Vagina (tissue), 2 donors: ENCODE measurements at regions not wholly inside any gene's neighbourhood (a gene's known extent, or its start where the extent isn't known, plus 50 kb on each side); places are given as distances from the start of the nearest gene placed in this dataset.

ENCODE experiments used
- CTCF ChIP-seq, 3 experiments: fragments of 450-650 bp in 2 of 3; fragments of 200-600 bp in 1 of 3; sonication (generic) in 1 of 3; IDR thresholded peaks; one replicate each; pipeline ENCODE4 v1.5.1; 2017 to 2019; ENCODE audit warnings: antibody characterized with exemption in 3 of 3, mild to moderate bottlenecking in 2 of 3, moderate library complexity in 2 of 3
- POLR2A ChIP-seq, 2 donors: fragments of 450-650 bp; IDR thresholded peaks; one replicate each; pipeline ENCODE4 v1.6.1; 2017; ENCODE audit warnings: antibody characterized with exemption in 2 of 2, mild to moderate bottlenecking in 2 of 2, moderate library complexity in 2 of 2
- POLR2AphosphoS5 ChIP-seq, 2 donors: sonication (generic); formaldehyde crosslinking; IDR thresholded peaks; one replicate each; pipeline ENCODE4 v1.9.0; 2017; ENCODE audit warnings: antibody characterized with exemption in 2 of 2, mild to moderate bottlenecking in 2 of 2, low read depth in 1 of 2; ENCODE audit not compliant: insufficient read depth in 1 of 2

- TF ChIP-seq POLR2AphosphoS5 (IDR thresholded peaks at IDR 0.05; ENCODE audit: insufficient read depth in 1 of 2, low read depth in 1 of 2) (no peak), CTCF (IDR thresholded peaks at IDR 0.05) (no peak), POLR2A (IDR thresholded peaks at IDR 0.05) (no peak)
These were observed 187.3 kb upstream of the TLE4 start for GRCh38 chr9:79384501-79384900.
